ENCODE measurements at regions not wholly inside any gene's neighbourhood (a gene's known extent, or its start where the extent isn't known, plus 50 kb on each side); places are given as distances from the start of the nearest gene placed in this dataset.

- no peak for ATAC-seq (ENCODE audit: insufficient number of reproducible peaks, low FRiP score, low read depth)
- no peaks in the 10 kb centered on the region for H3K4me1 ChIP-seq (ENCODE audit: control insufficient read depth in 1 of 2, low read depth in 2 of 2)
- H3K9me3 ChIP-seq, result no peaks in the 10 kb centered on the region
- no peak for TF ChIP-seq CTCF (IDR thresholded peaks at IDR 0.05)
- no peaks in the 10 kb centered on the region for H3K36me3 ChIP-seq
- no peak overlapping the region for H3K4me3 ChIP-seq
- no peak for DNase-seq (ENCODE audit: low spot score)
- no peak overlapping the region for H3K27ac ChIP-seq
- no peaks in the 10 kb centered on the region for H3K27me3 ChIP-seq (replicated peaks; ENCODE audit: insufficient read depth)
Measured at GRCh38 chr9:25573281-25573680, 105.0 kb downstream of the TUSC1 start.

DNA sequence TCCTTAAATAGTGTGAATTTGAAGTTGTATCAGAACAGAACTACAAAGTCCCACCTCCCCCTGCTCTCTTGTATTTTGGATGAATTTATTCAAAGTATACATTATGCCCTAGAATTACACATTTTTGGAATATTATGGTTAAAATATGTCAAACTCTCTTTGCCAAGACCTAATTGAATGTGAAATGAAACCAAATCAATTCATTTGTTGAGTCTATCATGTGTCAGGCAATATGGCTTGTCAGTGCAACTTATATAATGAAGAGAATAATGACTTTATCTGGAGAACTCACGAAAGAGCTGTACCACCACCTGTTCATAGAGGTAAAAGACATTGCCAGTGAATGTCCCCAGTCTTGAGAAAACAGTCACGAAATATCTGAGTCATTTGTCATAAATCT lies 106.8 kb downstream of the TUSC1 start:
- no peaks in the 10 kb centered on the region for H3K36me3 ChIP-seq
- H3K27ac ChIP-seq, result no peak overlapping the region
- no peaks in the 10 kb centered on the region for H3K9me3 ChIP-seq
- peaks cover 0 to 3% of the 10 kb centered on the region in 2 donors for H3K4me1 ChIP-seq (ENCODE audit: control insufficient read depth in 1 of 2, low read depth in 2 of 2)
- TF ChIP-seq CTCF (IDR thresholded peaks at IDR 0.05), result no peak
- ATAC-seq (ENCODE audit: insufficient number of reproducible peaks, low FRiP score, low read depth), result no peak
- H3K27me3 ChIP-seq (replicated peaks; ENCODE audit: insufficient read depth), result no peaks in the 10 kb centered on the region
- no peak overlapping the region for H3K4me3 ChIP-seq
- DNase-seq (ENCODE audit: low spot score), result no peak

DNA sequence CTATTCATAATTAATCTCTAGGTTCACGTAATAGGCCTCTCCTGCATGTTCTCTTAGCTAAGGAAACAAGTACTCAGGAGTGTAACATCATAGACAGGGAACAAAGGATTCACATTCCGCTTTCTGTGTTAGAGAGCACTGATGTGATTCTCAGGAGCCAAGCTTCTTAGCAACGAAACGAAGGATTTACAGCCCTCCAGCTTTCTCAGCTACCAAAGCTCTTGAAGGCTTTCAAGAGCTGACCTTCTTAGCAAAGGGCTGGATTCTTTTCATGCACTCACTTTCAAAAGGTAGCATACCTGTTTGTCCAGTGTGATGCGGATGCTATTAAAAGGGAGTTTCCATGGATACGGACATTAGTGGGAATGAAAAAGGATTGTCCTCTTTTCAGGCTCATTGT lies 107.4 kb downstream of the TUSC1 start:
- ATAC-seq (ENCODE audit: insufficient number of reproducible peaks, low FRiP score, low read depth) (no peak), DNase-seq (ENCODE audit: low spot score) (no peak)
- H3K9me3 ChIP-seq, result no peaks in the 10 kb centered on the region
- H3K4me3 ChIP-seq, result no peak overlapping the region
- H3K4me1 ChIP-seq (ENCODE audit: control insufficient read depth in 1 of 2, low read depth in 2 of 2), result peaks cover 0 to 5% of the 10 kb centered on the region in 2 donors
- TF ChIP-seq CTCF (IDR thresholded peaks at IDR 0.05), result no peak
- no peaks in the 10 kb centered on the region for H3K27me3 ChIP-seq (replicated peaks; ENCODE audit: insufficient read depth)
- no peaks in the 10 kb centered on the region for H3K36me3 ChIP-seq
- no peak overlapping the region for H3K27ac ChIP-seq

GRCh38 chr9:25562101-25562500 lies 116.1 kb downstream of the TUSC1 start:
- Histone ChIP-seq H3K4me1 (ENCODE audit: control insufficient read depth in 1 of 2, low read depth in 2 of 2) (peaks cover 0 to 10% of the 10 kb centered on the region in 2 donors), H3K4me3 (no peak overlapping the region), H3K9me3 (no peaks in the 10 kb centered on the region), H3K27me3 (replicated peaks; ENCODE audit: insufficient read depth) (no peaks in the 10 kb centered on the region), H3K27ac (no peak overlapping the region), H3K36me3 (no peaks in the 10 kb centered on the region)
- TF ChIP-seq CTCF (IDR thresholded peaks at IDR 0.05), result no peak
- DNase-seq (ENCODE audit: low spot score) (no peak), ATAC-seq (ENCODE audit: insufficient number of reproducible peaks, low FRiP score, low read depth) (no peak)

GRCh38 chr9:25557645-25558300 lies 120.5 kb downstream of the TUSC1 start:
- no peaks in the 10 kb centered on the region for H3K36me3 ChIP-seq
- peak overlapping the region; percentile 47 to 58 for H3K27ac ChIP-seq
- H3K4me3 ChIP-seq, result no peak overlapping the region
- DNase-seq (ENCODE audit: low spot score), result no peak
- peaks cover 0 to 5% of the 10 kb centered on the region in 2 donors for H3K4me1 ChIP-seq (ENCODE audit: control insufficient read depth in 1 of 2, low read depth in 2 of 2)
- H3K9me3 ChIP-seq, result no peaks in the 10 kb centered on the region
- TF ChIP-seq CTCF (IDR thresholded peaks at IDR 0.05), result no peak
- H3K27me3 ChIP-seq (replicated peaks; ENCODE audit: insufficient read depth), result no peaks in the 10 kb centered on the region
- ATAC-seq (ENCODE audit: insufficient number of reproducible peaks, low FRiP score, low read depth), result peak; percentile 42

All from thoracic aorta (tissue), 2 donors.